ENCODE measurements at regions not wholly inside any gene's neighbourhood (a gene's known extent, or its start where the extent isn't known, plus 50 kb on each side); places are given as distances from the start of the nearest gene placed in this dataset.
A peak's percentile ranks its signal among the peaks of the same experiment; 100 is the strongest.

DNA sequence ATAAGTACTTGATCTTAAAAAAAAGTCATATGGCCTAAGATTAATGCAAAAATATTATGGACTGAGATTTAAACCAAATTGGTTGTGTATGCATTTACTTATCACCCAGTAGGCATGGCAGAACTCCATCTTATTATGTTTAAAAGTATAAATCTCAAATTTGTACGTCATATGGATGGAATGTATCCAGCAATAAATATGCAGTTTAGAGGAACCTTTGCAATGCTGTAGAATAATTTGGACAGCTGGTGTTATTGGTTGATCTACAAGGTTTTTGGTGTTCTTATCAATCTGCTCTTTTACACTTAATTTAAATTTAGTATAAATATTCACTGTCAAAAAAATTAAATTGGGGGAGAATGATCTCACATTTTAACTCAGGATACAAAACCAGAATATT, 640.2 kb downstream of the SATB2 start:
- no peak for DNase-seq (ENCODE audit: low read depth in 4 of 4, low spot score in 2 of 4)

DNA sequence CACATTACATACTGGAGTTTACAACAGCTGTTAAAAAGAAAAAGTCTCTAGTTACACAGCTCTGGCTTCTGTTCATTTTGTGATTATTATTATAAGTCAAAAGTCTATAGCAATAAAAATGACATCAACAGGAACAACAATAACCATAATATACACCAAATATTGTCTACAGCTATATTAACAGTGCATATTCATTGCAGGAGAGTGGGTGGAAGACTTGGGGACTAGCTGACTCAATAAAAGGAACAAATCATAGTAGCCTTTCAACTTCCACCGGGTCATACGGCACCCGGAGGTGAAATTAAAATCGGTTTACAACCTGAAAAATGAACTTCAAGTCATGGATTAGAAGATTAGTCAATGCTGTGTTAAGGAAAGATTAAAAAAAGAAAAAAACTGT, 642.1 kb downstream of the SATB2 start:
- no peak for DNase-seq (ENCODE audit: low read depth in 4 of 4, low spot score in 2 of 4)

DNA sequence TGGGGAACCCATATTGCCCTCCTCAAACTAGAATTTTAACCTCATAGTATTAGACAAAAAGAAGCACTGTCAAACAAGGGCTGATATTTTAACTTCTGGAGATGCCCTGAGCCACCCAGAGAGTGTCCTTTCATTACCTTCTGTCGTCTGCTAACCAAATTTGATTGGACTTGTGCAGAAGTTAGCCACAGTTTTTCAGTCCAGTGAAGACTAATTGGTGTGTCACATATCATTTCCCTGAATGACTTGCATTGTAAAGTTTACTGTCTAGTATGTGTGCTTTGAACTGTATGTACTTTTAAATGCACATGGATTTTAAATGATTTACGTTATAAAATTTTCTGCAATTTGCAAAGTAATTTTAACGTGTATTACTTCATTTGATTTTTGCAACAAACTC, 646.5 kb downstream of the SATB2 start:
- no peak for DNase-seq (ENCODE audit: low read depth in 4 of 4, low spot score in 2 of 4)

DNA sequence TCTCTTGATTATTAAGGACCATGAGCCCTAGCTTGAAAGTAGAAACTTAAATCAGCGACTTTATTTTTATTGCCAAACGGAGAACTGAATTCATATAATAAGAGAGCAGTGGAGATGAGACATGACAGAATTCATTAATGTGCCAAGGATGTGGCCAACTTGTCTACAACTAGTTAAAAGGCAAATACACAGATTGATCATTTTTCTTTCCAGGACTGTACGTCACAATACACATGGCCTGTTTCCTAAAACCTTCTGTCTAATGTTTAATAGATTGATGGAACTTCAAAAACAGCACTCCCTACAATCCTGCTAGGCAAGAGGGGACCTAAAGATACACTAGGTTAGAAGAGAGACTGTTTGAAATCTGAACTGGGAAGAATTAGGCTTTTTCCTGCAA, 647.8 kb downstream of the SATB2 start:
- no peak for DNase-seq (ENCODE audit: low read depth in 4 of 4, low spot score in 2 of 4)

DNA sequence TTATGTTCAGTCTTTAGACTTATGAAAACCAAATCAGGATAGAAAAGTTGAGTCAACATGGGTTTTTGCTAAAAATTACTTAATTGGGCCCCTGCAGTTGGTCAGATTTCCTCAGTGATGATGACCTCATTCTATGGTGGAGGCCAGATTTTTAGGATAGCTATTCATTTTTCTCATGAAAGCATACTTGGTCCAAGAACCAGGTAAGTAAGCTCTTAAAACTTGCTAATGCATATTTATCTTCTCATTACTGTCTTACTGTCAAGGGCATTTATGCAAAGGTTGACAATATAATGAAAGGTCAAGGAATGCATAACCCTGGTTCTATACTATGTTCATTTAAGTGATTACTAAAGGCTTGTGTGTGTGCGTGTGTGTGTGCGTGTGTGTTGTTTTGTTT, 650.6 kb downstream of the SATB2 start:
- DNase-seq (ENCODE audit: low read depth in 4 of 4, low spot score in 2 of 4): no peak

DNA sequence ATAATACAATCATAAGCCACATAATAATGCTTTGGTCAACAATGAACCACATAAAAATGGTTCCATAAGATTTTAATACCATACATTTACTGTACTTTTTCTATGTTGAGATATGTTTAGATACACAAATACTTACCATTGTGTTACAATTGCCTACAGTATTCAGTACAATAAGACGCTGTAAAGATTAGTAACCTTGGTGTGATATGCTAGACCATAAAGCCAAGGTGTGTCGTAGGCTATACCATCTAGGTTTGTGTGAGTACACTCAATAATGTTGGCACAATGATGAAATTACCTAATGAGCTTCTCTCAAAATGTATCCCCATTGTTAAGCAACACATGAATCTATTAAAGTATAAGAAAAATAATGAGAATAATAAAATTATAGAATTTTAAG, 662.3 kb downstream of the SATB2 start:
- no peak for DNase-seq (ENCODE audit: low read depth in 4 of 4, low spot score in 2 of 4)

DNA sequence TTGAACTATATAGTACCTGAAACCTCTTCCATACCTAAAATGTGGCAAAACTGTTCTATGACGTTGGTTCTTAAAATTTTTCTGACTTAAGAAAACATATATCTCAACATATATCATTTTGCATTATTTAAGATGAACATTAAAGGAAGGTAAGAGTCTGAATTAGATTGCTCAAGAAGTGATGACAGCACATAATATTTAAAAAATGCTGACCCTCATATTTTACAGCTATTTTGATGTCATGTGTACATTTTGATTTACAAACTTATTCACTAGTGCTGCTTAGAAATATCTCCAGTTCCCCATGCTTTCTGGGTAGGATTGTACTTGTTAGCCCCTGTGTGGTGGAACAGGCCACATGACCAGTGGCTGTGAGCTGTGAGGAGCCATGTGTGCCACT, 666.1 kb downstream of the SATB2 start:
- DNase-seq (ENCODE audit: low read depth in 4 of 4, low spot score in 2 of 4): no peak

DNA sequence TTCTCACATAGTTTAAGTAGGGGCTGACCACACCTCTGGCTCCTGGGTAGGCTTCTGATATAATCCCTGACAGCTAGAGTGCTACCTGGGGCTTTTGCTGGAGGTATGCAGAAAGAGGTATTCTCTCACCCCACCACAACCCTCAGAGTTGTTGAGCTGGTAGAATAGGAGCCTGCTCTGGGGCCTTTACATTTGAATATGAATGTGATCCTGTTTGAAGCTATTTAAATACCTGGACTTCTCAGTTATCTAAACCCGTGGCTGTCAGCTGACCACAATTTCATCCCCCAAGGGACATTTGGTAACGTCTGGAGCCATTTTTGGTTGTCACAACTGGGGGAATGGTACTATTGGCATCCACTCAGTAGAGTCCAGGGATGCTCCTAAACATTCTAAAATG, 669.1 kb downstream of the SATB2 start:
- DNase-seq (ENCODE audit: low read depth in 4 of 4, low spot score in 2 of 4): no peak

DNA sequence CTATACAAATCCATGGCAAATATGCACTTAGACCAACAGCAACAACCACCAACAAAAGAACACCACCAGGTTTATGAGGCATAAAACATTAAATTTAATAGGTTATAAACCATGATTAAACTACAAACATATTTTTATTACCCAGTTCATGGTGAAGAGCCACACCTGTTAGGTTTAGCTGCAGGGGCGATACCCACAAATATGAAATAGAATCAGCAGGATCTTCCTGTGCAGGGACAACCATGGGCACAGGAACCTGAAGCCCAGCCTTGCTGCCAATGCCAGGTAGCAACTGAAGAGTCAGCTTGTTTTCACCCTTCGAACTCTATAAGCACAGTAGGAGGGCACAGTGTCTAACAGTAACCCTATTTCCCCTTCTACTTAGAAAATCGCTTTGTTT, 675.0 kb downstream of the SATB2 start:
- DNase-seq (ENCODE audit: low read depth in 4 of 4, low spot score in 2 of 4): no peak

DNA sequence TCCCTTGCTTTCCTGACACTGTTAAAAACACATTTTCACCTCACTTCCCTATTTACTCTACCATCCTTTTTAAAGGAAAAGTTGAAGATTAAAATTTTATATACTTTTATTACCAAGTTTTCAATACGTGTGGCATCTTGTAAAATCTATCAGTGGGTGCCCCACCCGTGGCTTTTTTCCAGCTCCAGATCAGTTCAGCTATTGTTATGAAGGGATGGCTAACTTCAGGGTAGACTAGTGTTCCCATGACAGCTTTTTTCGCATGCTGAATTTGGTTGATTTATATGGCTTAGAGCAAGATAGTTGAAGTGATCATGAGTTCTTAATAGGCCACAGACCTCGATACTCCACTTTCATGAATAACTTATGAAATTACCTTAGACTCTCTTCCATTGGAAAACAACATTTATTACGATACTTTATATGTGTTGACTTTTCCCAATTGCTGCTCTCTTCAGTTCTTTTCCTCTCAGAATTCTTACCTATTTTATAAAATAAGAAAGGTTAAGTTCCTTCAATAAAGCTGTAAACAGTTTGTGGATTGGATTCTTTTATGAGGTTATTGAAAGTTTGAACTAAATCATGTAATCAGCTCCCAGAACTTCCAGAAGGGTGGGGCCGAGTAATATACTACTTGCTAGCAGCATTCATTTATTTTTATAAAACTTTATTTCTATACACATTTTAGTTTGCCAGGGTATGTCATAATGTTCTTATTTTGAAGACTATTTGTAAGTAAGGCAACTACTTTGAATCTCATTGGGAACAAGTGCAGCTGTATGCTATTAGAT, 680.9 kb downstream of the SATB2 start:
- no peak for DNase-seq (ENCODE audit: low read depth in 4 of 4, low spot score in 2 of 4)

DNA sequence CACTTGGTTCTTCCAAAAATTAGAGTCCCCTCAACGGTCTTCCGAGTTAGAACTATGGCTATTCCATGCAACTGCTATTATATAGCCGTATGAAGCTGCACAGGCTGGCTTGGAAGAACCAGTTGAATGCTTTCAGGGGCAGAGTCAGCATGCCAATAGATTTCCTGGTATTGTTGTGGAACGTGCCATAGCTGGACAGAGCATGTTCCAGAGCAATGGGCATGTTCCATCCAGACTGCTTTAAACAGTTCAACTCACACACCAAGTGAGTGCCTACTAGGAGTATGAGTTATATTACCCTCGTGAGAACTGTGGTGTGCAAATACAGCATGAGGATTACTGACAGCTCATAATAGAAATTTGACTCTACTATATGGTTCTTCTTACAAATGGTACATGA, 682.0 kb downstream of the SATB2 start:
- no peak for DNase-seq (ENCODE audit: low read depth in 4 of 4, low spot score in 2 of 4)

DNA sequence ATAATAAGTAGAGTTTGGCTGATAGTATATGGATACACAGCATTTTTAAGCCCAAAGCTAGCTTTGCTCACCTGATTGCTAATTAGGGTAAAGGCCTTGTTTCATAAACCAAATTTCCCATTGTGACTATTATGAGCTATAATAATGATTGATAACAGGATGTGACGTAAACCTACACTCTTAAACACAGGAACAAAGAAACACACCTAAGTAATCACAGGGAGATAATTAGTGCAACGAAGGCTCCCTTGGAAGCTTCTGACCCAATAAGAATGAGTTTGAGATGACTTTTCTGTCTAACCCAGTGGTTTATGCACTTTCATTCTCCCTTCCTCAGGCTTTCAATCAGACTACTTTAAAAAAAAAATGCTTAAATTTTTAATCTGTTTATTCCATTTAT, 683.2 kb downstream of the SATB2 start:
- no peak for DNase-seq (ENCODE audit: low read depth in 4 of 4, low spot score in 2 of 4)

DNA sequence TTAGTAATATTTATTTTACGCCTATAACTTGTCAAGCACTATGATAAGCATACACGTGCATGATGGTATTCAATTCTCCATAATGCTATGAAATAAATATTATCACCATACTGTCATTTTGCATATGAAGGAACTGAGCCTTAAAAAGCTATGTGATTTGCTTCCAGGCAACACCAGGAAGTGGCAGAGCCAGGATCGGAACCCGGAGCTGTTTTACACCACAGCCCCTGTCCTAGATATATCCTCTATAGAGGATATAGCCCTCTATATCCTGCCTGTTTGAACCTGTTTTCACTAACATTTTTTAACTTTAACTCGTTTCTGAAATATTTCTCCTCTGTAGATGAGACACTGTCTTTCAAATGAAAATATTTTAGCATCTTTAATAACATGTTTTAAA, 690.0 kb downstream of the SATB2 start:
- DNase-seq (ENCODE audit: low read depth in 4 of 4, low spot score in 2 of 4): no peak

DNA sequence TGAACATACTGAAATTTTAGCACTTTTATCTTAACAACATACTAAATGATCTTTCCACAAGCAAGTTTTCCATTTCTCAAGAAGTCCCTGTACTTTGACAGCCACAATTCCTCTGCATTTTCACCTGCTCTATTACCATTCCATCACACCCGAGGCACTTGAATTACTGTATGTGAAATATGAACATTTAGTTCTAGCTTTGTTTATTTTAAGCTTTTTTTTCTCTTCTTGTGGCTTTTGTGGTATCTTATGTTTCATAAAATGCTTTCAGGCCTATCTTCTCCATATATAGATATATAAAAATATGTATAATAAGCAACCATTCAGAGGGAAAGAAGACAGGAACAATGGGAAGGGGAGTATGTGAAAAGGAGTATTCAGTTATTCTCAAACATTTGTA, 693.9 kb downstream of the SATB2 start:
- no peak for DNase-seq (ENCODE audit: low read depth in 4 of 4, low spot score in 2 of 4)

DNA sequence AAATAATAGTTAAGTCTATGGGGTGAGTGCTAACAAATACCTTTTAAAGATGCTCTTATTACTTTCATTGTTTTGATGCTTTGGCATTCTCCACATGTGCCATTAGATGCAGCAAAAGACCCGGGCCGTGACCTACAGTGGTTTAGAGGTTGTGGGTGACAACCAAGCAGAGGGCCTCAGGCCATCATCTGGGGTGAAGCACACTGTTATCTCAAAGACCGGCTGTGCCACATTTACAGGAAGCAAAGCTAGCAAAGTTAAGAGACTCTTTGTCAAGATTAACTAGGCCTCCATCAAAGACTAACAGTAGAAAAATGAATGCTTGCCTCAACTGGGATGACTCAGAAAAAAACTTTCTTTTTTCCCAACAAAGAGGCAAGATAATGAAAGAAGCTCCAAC, 695.3 kb downstream of the SATB2 start:
- no peak for DNase-seq (ENCODE audit: low read depth in 4 of 4, low spot score in 2 of 4)

DNA sequence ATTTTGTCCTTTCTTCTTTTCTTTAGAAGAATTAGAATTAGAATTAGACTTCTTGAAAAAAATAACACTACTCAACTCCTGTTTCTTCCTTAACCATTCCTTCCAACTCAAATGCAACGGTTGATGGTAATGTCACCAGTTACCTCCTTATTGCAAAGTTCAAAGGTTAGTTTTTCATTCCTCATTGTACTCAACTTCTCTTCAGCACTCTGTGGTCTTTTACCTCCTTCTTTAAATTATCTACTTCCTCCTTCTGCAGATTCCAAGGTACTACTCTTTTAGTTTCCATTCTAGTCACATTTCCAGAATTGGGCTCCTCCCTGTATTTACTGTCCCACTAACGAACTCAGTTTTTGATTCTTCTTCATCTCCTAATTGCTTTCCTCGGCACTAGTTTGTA, 700.7 kb downstream of the SATB2 start:
- DNase-seq (ENCODE audit: low read depth in 4 of 4, low spot score in 2 of 4): no peak

DNA sequence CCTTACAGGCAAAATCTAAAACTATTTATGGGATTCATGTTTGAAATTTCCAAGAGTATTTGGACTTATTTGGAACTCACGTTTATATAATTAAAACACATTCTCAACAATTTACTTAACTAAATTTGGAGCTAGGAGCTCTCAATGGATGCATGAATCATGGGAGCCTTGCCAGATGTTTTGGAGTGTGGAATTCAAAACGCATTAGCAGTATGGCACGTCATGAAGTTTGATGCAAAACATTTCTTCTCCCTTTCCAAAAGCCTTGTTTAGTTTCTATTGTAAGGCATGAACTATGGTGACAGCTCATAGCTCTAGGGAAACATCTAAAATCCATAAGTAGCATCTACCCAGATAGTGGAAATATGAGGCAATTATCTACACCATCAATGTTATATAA, 701.6 kb downstream of the SATB2 start:
- no peak for DNase-seq (ENCODE audit: low read depth in 4 of 4, low spot score in 2 of 4)

DNA sequence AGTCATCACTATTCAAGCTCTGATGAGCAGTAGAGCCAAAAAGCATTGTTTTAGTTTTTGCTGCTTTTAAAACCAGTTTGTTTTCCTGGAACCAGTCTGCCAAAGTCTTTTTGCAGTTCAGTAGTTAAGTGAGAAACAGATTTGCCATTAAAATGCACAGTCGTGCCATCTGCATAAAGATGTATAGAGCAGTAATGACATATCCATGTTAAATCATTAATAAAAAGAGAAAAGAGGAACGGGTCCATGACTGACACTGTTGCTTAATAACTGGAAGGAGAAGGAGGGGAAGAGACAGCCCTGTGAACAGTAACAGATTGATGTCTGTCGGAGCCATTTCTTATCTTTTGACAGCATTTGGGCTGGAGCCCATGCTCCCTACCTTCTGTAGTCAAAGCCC, 704.6 kb downstream of the SATB2 start:
- no peak for DNase-seq (ENCODE audit: low read depth in 4 of 4, low spot score in 2 of 4)

DNA sequence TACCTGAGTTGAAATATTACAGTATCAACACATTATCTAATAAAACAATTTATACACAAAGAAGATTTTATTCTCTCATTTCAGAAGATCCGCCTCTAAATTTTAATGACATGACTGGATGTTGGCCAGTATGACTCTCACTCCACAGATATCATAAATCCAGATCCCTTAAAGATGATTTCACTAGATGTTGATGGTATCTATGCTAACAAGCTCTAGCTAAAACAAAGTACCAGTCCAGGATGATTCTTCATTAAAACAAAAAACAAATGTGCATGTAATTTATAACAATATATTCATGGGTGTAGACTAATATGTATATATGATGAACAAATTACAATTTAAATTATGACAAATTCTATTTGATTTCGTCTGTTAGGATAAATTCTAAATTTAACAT, 708.4 kb downstream of the SATB2 start:
- no peak for DNase-seq (ENCODE audit: low read depth in 4 of 4, low spot score in 2 of 4)

DNA sequence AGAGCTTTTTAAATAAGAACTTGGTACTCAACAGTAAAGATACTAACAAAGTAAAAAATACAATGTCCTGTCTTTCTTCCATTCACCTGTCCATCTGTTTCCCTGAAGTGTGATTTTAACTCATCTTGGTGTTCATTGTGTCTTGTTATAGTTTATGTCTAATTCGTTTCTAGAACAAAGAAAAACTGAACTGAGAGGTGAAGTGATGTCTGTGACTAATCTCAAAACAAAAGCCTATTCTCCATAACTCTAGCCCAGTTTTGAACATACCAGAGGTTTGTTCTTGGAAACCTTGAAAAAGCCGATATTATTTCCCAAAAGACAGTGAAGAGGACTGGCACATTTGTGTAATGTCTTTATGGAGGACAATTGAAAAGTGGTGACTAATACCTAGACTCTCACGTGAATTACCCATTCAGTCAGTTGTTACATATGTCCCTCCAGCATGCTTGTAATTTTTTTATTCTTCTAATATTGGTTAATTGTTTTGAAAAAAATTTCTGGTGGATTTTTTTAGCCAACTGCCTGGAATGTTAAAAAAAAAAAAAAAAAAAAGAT, 725.8 kb downstream of the SATB2 start:
- no peak for DNase-seq (ENCODE audit: low read depth in 4 of 4, low spot score in 2 of 4)

DNA sequence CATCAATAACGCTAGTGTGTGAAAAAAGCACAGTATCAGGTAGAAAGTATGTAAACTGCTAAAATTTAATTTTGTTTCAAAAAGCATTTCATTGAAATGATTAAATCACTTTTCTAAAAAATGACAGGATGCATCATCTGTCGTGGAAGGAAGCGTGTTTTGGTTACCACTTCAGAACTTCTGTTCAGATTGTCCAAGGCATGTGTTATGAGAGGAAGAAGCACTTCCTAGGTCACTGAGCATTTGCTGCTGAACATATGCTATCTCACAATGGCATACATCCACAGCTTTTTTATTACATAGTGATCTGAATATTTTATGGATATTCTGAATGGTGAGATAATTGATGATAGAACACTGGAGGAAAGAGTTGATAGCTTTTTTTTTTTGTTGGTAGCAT, 737.5 kb downstream of the SATB2 start:
- DNase-seq (ENCODE audit: low read depth in 4 of 4, low spot score in 2 of 4): no peak

DNA sequence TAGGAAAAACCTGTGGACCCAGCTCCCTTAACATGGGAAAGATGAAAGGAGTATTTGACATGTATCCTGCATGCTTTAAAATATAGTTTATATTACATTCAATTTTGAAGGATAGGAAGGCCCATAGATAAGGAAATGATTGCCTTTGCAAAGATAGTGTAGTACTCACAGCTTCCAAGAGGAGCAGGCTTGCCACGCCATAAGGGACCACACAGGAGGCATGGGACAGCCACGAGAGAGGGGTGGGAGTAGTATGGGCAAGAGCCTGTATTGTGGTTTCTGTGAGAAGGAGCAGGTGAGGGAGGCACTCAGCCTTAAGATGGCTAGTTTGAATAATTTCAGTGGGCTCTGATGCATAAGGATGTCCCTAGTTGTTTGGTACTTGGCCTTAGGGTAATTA, 740.3 kb downstream of the SATB2 start:
- DNase-seq (ENCODE audit: low read depth in 4 of 4, low spot score in 2 of 4): no peak

DNA sequence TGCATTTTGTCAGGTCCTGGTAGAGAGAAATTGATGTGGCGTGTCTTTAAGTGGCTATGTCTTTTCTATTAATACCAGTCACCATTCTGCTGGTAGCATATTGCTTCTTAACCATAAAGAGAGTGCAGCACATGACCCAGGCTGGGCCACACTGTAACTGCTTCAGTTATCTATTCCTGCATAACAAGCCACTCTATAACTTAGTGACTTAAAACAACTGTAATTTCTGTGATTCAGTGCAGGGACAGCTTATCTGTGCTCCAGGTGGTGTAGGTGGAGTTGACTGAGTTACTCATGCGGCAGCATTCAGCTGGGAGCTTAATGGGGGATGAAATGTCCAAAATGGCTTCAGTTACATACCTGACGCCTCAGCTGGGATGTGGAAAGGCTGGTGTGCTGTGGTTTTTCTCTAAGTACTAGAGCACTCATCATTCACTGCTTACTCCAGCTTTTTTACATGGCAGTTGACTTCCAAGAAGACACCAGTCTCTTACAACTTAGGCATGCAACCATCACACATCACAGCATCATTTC, 742.4 kb downstream of the SATB2 start:
- DNase-seq (ENCODE audit: low read depth in 4 of 4, low spot score in 2 of 4): peak in 3 of 4 donors; percentile 5 to 21 (median 6)
